ENCODE measurements at regions not wholly inside any gene's neighbourhood (a gene's known extent, or its start where the extent isn't known, plus 50 kb on each side); places are given as distances from the start of the nearest gene placed in this dataset.

- DNase-seq (ENCODE audit: low spot score): no peak
These were observed 78.3 kb upstream of the NEK6 start for GRCh38 chr9:124179196-124180071.

GRCh38 chr9:124180557-124180956 is 77.2 kb upstream of the NEK6 start:
- no peak for DNase-seq (ENCODE audit: low spot score)

GRCh38 chr9:124182741-124183140 is 75.0 kb upstream of the NEK6 start:
- DNase-seq (ENCODE audit: low spot score): no peak

GRCh38 chr9:124183772-124184171 is 74.0 kb upstream of the NEK6 start:
- no peak for DNase-seq (ENCODE audit: low spot score)

- DNase-seq (ENCODE audit: low spot score): no peak
These were observed 72.3 kb upstream of the NEK6 start for GRCh38 chr9:124185413-124185812.

GRCh38 chr9:124187311-124187710 is 70.4 kb upstream of the NEK6 start:
- no peak for DNase-seq (ENCODE audit: low spot score)

GRCh38 chr9:124188331-124189110 is 69.2 kb upstream of the NEK6 start:
- no peak for DNase-seq (ENCODE audit: low spot score)

- no peak for DNase-seq (ENCODE audit: low spot score)
These were observed 67.0 kb upstream of the NEK6 start for GRCh38 chr9:124190761-124191160.

GRCh38 chr9:124191691-124192395 is 65.9 kb upstream of the NEK6 start:
- no peak for DNase-seq (ENCODE audit: low spot score)

GRCh38 chr9:124196814-124197176 is 61.0 kb upstream of the NEK6 start:
- no peak for DNase-seq (ENCODE audit: low spot score)

- DNase-seq (ENCODE audit: low spot score): no peak
These were observed 60.3 kb upstream of the NEK6 start for GRCh38 chr9:124197177-124198095.

- no peak for DNase-seq (ENCODE audit: low spot score)
These were observed 59.4 kb upstream of the NEK6 start for GRCh38 chr9:124198331-124198730.

- DNase-seq (ENCODE audit: low spot score): no peak
These were observed 58.8 kb upstream of the NEK6 start for GRCh38 chr9:124198948-124199347.

GRCh38 chr9:124199474-124199873 is 58.3 kb upstream of the NEK6 start:
- DNase-seq (ENCODE audit: low spot score): no peak

- DNase-seq (ENCODE audit: low spot score): no peak
These were observed 55.2 kb upstream of the NEK6 start for GRCh38 chr9:124202447-124202971.

GRCh38 chr9:124205686-124206352 is 51.9 kb upstream of the NEK6 start:
- DNase-seq (ENCODE audit: low spot score): no peak

- no peak for DNase-seq (ENCODE audit: low spot score)
These were observed 51.4 kb upstream of the NEK6 start for GRCh38 chr9:124206391-124206790.

All from HuH-7.5 (cell line).